C4-2B (cell line): ENCODE measurements at regions not wholly inside any gene's neighbourhood (a gene's known extent, or its start where the extent isn't known, plus 50 kb on each side); places are given as distances from the start of the nearest gene placed in this dataset.

Experiments used
- CTCF ChIP-seq: fragments of 450-650 bp; conservative IDR thresholded peaks from 2 replicates; pipeline ENCODE4 v1.5.1; 2017; ENCODE audit warnings: mild to moderate bottlenecking
- ZFX ChIP-seq: fragments of 450-650 bp; IDR thresholded peaks from 2 replicates; pipeline ENCODE4 v1.6.1; 2017

GRCh38 chr2:196238836-196239380, 67.5 kb upstream of the STK17B start:
- no peak for TF ChIP-seq CTCF
- TF ChIP-seq ZFX, result no peak
